G401.6 (cell line): ENCODE measurements at regions not wholly inside any gene's neighbourhood (a gene's known extent, or its start where the extent isn't known, plus 50 kb on each side); places are given as distances from the start of the nearest gene placed in this dataset.

ENCODE experiments used
- FAIRE-seq: peaks from 2 replicates; lab custom pipeline; 2012; peaks lifted over from hg19 to GRCh38; lab: Jason Lieb, UNC

DNA sequence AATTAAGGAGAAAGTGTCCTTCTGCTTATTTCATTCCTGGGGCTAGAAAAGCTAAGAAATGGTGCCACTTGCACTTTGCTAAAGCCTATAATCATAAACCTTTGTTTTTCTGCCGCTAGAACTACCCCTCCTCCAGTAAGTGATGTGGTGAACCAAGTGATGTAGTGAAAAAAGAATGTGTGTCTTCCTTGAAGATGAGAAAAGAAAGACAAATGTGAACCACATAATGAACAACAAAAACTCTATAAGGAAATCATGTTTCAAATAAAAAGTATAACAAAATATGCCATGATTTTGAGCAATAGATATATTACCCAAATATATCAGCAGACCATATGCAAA lies 179.0 kb upstream of the SGCD start:
- FAIRE-seq, result no peak

DNA sequence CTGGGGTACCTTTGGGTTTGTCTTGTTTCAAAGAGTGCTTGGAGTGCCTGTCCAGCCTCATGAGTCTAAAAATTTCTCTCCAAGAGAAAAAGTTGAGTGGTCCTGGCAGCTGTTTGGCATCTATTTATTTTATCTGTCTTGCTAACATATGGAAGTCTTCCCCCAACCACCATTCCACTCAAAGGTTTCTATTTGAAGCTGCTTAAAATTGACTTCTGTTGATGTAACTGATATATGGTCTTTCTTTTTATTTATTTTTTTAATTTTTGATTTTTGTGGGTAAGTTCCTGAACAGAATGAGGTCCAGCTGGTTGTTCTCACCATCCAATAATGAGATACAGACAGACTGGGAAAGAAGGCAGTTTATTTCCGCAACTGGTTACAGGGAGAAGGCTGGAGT lies 178.7 kb upstream of the SGCD start:
- no peak for FAIRE-seq

- no peak for FAIRE-seq
Measured at GRCh38 chr5:156149213-156149612, 177.8 kb upstream of the SGCD start.

DNA sequence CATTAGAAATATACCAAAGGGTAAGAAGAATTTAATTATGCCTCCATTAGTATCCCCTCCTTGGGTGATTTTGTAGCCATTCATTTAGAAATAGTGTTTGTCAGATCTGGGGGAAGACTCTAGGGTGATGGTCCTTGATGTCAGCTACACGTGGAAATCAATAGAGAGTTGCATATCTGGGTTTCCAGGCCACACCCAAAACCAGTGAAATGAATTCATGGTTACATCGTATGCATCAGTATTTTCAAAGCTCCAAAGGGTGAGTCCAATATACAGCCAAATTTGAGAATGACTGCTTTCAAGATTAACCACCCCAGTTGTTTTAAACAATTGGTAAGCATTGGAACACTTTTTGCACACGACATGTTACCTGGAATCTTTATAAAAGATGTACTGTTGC lies 173.4 kb upstream of the SGCD start:
- no peak for FAIRE-seq

DNA sequence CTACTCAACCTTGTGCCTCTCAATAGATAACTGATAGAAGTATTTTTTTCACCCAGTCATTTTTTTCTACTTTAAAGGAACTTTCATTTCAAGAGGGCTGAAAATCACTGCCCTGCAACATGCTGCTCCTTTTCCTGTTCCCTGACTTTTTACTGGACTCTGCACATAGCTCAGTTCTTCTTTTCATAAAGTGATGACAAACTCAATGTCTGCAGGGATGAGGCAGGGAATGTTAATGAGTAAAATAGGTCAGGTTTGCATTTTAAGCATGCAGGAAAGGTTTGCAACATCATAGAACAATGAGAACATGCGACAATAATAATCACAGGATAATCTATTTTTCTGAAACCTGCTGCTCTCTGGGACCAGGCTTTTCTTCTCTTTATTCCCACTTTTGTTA lies 172.2 kb upstream of the SGCD start:
- FAIRE-seq, result no peak

GRCh38 chr5:156155598-156155997 lies 171.4 kb upstream of the SGCD start:
- no peak for FAIRE-seq

GRCh38 chr5:156164306-156164705 lies 162.7 kb upstream of the SGCD start:
- FAIRE-seq, result no peak

DNA sequence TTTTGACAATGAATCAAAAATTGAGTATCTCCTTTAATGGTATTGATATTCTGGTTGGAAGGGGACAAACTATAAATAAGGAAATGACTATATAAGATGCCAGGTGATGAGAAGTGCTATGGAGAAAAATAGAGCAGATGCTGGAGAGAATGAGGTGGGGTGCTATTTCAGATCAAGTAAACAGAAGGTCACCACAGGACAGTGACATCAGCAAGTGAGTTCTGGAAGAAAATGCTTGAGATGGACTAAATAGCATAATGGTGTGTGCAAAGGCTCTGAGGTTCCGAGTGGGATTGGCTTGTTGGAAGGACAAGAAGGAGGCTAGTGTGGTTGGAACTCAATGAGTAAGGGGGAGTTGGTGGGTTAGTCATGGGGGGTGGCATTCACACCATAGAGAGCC lies 157.5 kb upstream of the SGCD start:
- FAIRE-seq, result no peak

DNA sequence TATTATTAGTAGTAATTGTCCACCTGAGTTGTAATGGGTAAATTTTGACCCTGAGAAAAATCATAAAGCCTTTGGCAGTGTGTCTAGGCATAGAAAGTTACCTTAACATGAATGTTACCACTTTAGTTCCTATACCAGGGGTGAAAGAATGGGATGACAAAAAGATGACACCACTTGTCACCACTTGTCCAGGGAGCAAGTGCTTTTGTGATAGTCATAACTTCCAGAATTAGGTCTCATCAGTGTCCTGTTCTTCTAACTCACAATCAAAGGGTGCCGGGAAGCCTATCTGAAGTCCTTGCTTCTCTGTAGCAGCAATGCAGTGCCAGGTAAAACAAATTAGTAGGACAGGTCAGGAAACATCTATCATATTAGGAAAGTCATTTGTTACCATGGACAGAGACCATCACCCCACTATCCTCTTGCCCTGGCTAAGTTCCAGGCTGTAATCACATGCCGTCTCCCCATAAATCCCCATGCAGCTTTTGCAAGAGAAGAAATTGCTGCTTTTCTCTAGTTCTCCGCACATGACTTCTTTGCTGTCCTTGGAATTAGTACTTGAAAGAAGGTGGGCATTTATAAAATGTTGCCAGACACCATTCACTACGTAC lies 156.5 kb upstream of the SGCD start:
- no peak for FAIRE-seq

- FAIRE-seq, result no peak
Measured at GRCh38 chr5:156174225-156174624, 152.7 kb upstream of the SGCD start.

- no peak for FAIRE-seq
Measured at GRCh38 chr5:156178117-156178516, 148.8 kb upstream of the SGCD start.

- FAIRE-seq, result no peak
Measured at GRCh38 chr5:156181656-156182055, 145.3 kb upstream of the SGCD start.

DNA sequence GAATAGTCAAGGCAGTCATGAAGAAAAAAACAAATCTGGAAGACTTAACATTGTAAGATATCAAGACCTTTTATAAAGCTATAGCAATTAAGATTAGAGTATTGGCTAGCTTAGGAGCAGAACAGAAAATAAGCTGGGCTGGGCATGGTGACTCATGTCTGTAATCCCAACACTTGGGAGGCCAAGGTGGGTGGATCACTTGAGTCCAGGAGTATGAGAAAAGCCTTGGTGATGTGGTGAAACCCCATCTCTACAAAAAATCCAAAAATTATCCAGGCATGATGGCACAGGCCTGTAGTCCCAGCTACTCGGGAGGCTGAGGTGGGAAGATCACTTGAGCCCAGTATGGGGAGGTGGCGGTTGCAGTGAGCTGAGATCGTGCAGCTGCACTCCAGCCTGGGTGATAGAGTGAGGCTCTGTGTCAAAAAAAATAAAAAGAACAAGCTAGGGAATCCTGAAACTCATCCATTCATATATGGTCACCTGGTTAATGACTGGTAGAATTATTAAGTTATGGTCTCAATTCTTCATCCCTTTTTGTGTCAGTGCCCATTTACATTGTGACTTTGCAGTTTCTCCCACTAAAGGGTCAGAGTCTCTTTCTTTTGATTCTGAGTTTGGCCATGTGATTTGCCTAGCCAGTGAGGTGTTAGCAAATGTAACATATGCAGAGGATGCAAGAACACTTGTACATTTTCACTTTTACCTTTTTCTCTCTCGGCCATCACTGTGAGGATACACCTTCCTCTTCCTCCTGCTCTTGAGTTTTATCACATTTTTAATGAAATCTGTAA lies 144.6 kb upstream of the SGCD start:
- FAIRE-seq, result no peak

- no peak for FAIRE-seq
Measured at GRCh38 chr5:156186760-156187159, 140.2 kb upstream of the SGCD start.

DNA sequence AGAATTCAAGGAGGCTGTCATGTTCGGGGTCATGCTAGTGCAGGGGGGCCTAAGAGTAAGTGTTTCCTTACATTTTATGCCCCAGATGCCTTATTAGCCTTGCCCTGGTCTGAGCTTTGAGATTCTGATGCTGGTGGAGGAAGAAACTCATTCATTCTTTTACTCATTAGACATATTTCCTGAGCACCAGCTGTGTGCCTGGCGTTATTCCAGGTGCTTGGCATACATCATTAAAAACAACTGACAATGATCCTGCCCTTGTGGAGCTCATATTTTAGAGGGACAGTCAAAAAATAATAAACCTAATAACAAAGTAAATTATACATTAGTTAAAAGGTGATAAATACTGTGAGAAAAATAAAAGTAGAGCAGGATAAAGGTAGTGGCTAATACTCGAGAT lies 138.9 kb upstream of the SGCD start:
- no peak for FAIRE-seq

- no peak for FAIRE-seq
Measured at GRCh38 chr5:156189628-156190027, 137.3 kb upstream of the SGCD start.

GRCh38 chr5:156191547-156191946 lies 135.4 kb upstream of the SGCD start:
- FAIRE-seq, result no peak

DNA sequence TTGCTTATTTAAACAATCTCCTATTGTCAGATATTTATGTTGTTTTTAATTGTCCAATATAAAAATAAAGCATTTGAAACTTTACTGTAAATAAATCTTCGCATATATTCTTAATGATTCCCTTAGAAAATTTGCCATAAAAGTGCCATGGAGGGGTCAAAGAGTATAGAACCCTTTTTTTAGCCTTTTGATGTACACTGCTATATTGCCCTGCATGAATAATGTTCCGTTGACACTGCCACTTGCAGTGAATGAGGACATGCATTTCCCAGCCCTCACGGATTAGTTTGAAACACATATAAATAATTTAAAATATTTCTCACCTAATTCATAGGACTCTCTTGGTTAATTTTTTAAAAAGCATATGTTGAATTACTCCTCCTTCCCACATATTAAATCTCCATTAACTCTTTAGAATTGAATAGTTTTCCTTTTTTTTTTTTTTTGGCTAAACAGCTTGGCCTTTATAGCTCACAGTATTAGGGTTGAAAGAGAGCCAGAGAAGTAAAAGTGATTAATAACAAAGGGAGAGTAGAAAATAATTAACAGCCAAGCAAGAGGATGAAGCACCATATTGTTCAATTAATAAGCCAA lies 129.8 kb upstream of the SGCD start:
- no peak for FAIRE-seq

DNA sequence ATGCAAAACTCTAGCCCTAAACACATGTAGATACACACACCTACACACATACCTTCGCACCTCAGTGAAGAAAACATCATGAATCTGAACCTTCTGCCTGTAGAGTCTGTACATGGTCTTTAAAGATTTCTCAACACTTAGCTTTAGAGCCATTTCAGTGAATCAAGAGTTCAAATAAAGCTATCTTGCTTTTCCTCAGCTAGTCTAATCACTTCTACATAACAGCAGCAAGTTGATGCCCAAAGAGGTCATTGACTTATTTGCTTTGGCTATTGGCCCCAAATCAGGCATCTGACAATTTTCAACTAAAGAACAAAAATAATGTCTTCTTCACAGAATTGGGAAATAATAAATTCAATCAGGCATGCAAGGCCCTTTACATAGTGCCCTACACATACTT lies 127.9 kb upstream of the SGCD start:
- FAIRE-seq, result no peak

- no peak for FAIRE-seq
Measured at GRCh38 chr5:156200938-156201787, 125.8 kb upstream of the SGCD start.

DNA sequence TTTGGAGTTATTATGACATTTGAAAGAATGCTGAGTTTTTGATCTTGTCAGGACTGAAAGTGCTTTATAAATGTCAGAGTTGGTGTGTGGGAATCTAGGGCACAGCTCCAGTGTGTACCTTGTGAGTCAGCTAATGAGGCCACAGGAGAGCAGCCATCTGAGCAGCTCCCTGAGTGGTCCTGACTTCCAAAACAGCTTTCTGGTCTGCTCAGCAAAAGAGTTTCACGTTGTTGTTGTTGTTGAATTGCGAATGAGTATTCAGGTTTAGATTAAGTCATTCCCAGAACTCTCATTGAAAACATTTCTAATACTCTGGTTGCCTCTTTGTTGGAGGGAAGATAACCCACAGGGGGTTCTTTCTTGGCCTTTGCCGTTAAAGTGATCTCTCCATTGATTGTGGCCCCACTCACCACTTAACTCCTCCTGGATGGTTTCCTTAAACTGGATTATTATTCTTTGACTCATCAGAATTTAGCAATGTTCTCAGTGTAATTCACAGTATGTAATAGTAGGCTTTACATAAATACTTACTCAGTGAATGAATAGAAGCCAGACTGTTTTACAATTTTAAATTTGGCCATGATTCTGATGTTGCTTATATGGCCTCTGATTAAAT lies 125.1 kb upstream of the SGCD start:
- no peak for FAIRE-seq

DNA sequence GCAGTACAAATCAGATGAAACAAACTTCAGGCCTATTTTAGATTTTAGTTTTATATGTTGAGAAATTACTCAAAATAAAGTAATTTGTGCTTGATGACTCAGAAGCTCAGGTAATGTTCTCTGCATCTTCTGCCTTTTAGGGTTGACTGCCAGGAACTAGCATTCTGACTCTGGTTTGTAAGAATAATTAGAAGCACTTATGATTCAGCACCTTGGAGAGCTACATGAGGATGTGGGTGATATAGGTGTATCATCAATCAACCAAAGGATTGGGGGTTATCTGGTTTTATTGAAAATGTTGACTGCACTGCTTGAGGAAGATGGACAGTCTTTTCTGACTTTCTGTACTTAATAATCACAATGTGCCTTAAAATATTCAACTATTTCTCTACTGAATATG lies 118.7 kb upstream of the SGCD start:
- no peak for FAIRE-seq
